IPS-15b (cell line): ENCODE measurements at regions not wholly inside any gene's neighbourhood (a gene's known extent, or its start where the extent isn't known, plus 50 kb on each side); places are given as distances from the start of the nearest gene placed in this dataset.

Experiments
- H3K27me3 ChIP-seq: one replicate; pipeline ENCODE4 v1.6.1; 2013; ENCODE audit warnings: low read length; ENCODE audit not compliant: control insufficient read depth, insufficient read depth
- H3K36me3 ChIP-seq: one replicate; pipeline ENCODE4 v1.6.1; 2013; ENCODE audit warnings: low read length; ENCODE audit not compliant: control insufficient read depth, insufficient read depth
- H3K4me1 ChIP-seq: one replicate; pipeline ENCODE4 v1.6.1; 2013; ENCODE audit warnings: mild to moderate bottlenecking, low read length; ENCODE audit not compliant: control insufficient read depth, insufficient read depth
- H3K4me3 ChIP-seq: one replicate; pipeline ENCODE4 v1.5.1; 2013; ENCODE audit warnings: low read depth, low read length
- H3K9ac ChIP-seq: one replicate; pipeline ENCODE4 v1.6.1; 2013; ENCODE audit warnings: low read depth, mild to moderate bottlenecking, low read length
- H3K9me3 ChIP-seq: one replicate; pipeline ENCODE4 v1.6.1; 2013; ENCODE audit warnings: mild to moderate bottlenecking, low read length; ENCODE audit not compliant: control insufficient read depth, insufficient read depth

DNA sequence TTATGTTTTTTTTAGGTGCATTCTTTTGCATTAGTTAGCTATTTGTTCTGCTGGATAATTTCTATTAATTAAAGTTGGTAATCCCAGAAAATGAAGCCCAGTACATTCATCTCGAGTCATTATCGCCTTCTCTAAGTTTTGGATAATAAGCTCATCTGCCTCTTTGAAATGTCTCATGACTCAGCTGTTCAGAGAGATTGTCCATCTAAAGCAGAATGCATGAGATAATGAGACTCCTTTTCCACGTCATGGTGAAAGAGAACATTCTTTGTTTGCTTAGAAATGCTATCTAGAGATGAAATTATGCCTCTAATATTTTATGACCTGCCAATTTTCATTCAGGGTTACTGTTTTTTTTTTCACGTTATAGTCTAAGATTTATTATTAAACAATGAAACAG lies 374.7 kb upstream of the GOLIM4 start:
- Histone ChIP-seq H3K36me3 (no peaks in the 10 kb centered on the region), H3K4me3 (no peak overlapping the region), H3K9ac (no peak overlapping the region), H3K9me3 (no peaks in the 10 kb centered on the region), H3K4me1 (peaks cover 4% of the 10 kb centered on the region), H3K27me3 (no peaks in the 10 kb centered on the region)

DNA sequence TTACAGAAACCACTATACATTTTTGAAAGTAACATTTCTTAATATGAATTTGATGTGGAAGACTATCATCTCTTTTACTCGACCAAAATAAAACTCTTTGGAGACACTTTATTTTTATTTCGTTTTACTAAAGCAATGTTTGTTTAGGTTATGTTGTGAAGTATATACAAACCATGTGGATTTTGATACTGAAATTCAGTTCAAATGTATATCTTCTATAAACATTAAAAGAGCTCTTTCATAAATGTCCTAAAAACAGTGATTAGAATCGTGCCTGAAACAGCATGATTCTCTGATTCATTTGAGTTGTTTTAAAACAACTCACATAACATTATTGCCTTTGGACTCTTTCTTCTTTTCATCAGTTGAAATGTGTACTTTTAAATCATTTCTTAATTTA lies 373.7 kb upstream of the GOLIM4 start:
- Histone ChIP-seq H3K9me3 (no peaks in the 10 kb centered on the region), H3K36me3 (no peaks in the 10 kb centered on the region), H3K4me3 (no peak overlapping the region), H3K4me1 (peaks cover 4% of the 10 kb centered on the region), H3K9ac (no peak overlapping the region), H3K27me3 (no peaks in the 10 kb centered on the region)

DNA sequence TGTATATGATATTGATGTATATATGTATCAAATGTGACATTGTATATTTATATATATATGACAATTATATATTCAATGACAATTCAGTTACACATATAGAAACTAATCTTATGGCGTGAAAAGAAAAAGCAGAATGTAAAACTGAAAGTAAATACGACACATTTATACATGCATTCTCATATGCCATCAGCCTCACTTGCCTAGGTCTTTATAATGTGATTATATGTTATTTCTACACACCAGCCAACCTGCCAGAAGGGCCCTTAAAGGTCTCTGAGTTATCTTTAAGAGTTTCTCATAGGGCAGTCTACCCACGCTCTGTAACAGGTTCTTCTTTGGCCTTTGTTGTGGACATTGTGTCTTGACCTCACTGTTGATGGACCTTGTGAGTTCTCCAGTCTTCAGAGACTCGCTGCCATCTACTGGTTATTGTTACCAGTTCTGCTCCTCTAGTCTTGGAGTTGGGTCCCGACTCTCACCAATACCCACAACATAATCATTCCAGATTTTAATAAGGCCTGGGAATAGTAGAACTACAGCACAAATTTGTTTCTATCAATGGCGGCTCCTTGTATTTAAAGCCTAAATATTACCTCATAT lies 371.5 kb upstream of the GOLIM4 start:
- Histone ChIP-seq H3K4me1 (no peaks in the 10 kb centered on the region), H3K9ac (no peak overlapping the region), H3K9me3 (no peaks in the 10 kb centered on the region), H3K36me3 (no peaks in the 10 kb centered on the region), H3K4me3 (no peak overlapping the region), H3K27me3 (no peaks in the 10 kb centered on the region)

GRCh38 chr3:168461793-168462192 lies 366.1 kb upstream of the GOLIM4 start:
- H3K4me3 ChIP-seq, result no peak overlapping the region
- H3K9me3 ChIP-seq, result no peaks in the 10 kb centered on the region
- no peaks in the 10 kb centered on the region for H3K4me1 ChIP-seq
- no peaks in the 10 kb centered on the region for H3K36me3 ChIP-seq
- H3K27me3 ChIP-seq, result no peaks in the 10 kb centered on the region
- H3K9ac ChIP-seq, result no peak overlapping the region

DNA sequence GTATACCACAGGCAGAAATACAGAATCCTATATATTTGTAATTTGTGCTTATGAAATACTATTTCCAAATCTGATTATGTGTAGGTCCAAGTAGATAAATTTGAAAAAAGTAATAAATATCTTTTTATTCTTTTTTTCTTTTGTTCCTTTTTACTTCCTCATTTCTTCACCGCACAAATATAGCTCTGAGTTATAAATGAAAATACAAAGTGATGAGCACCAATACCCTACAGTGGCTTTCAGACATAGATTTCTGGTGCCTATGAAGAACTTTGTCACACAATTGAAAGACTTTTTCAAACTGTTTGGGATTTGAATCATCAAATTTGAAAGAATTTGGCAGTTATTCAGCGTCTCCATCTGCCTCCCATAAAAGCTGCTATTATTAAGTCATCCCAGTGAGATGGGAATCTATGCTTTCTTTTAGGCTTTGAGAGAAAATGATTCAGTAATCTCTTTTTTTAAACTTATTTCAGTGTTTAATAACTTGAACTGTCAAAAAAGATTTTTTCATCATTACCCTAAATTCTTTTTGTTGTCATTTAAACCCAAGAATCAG lies 363.6 kb upstream of the GOLIM4 start:
- H3K4me3 ChIP-seq, result no peak overlapping the region
- H3K4me1 ChIP-seq, result no peaks in the 10 kb centered on the region
- H3K9me3 ChIP-seq, result no peaks in the 10 kb centered on the region
- H3K27me3 ChIP-seq, result no peaks in the 10 kb centered on the region
- H3K9ac ChIP-seq, result no peak overlapping the region
- no peaks in the 10 kb centered on the region for H3K36me3 ChIP-seq

DNA sequence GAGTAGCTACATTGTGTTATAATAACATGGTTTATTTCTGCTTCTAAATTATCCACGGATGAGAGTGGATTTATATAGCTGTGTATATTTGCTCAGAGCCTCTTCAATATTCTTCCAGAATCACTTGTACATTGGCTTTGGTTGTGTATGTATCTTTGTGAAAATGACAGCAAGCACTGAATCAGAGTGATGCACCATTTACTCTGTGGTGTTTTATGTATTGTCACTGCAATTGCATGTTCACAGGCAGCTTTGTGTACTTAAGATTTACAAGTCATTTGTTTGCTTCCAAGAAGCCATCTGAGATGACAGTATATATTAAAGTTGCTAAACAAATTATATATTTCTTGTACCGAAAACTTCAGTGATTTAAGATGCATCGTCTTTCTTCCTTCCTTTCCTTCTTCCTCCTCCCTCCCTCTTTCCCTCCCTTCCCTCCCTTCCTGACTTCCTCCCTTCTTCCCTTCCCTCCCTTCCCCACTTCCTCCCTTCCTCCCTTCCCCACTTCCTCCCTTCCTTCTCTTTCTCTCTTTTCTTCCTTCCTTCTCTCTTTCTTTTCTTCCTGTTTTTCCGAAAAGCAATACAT lies 362.3 kb upstream of the GOLIM4 start:
- Histone ChIP-seq H3K9me3 (no peaks in the 10 kb centered on the region), H3K9ac (no peak overlapping the region), H3K36me3 (no peaks in the 10 kb centered on the region), H3K4me3 (no peak overlapping the region), H3K27me3 (no peaks in the 10 kb centered on the region), H3K4me1 (no peaks in the 10 kb centered on the region)

DNA sequence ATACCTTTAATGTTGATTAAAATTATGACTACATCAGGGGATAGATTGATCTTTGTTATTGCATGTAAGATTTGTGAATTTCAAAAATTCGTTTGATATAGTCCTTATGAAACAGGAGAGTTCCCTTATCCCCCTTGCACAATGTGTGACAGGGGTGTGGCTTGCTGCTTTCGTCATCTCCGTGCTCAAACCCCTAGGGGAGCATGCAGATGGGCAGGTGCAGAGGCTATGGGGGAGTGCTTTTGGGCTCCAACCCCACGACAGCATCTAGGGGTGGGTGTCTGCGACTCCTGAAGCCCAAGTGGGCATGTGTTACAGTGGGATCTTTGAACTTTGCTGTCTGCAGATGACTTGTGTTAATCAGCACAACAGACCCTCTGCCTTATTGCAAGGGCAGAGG lies 360.1 kb upstream of the GOLIM4 start:
- H3K27me3 ChIP-seq, result no peaks in the 10 kb centered on the region

GRCh38 chr3:168453623-168454022 lies 357.9 kb upstream of the GOLIM4 start:
- H3K4me3 ChIP-seq, result no peak overlapping the region
- no peaks in the 10 kb centered on the region for H3K4me1 ChIP-seq
- H3K27me3 ChIP-seq, result no peaks in the 10 kb centered on the region
- no peaks in the 10 kb centered on the region for H3K36me3 ChIP-seq
- no peak overlapping the region for H3K9ac ChIP-seq
- no peaks in the 10 kb centered on the region for H3K9me3 ChIP-seq

More for the DNA sequence above, 360.1 kb upstream of the GOLIM4 start:
- Histone ChIP-seq H3K36me3 (no peaks in the 10 kb centered on the region), H3K9me3 (no peaks in the 10 kb centered on the region), H3K4me1 (no peaks in the 10 kb centered on the region), H3K9ac (no peak overlapping the region), H3K4me3 (no peak overlapping the region)

- no peaks in the 10 kb centered on the region for H3K36me3 ChIP-seq
- no peak overlapping the region for H3K4me3 ChIP-seq
- no peaks in the 10 kb centered on the region for H3K9me3 ChIP-seq
- H3K9ac ChIP-seq, result no peak overlapping the region
- H3K27me3 ChIP-seq, result no peaks in the 10 kb centered on the region
- H3K4me1 ChIP-seq, result no peaks in the 10 kb centered on the region
Measured at GRCh38 chr3:168443965-168444364, 348.2 kb upstream of the GOLIM4 start.

- Histone ChIP-seq H3K9ac (no peak overlapping the region), H3K27me3 (no peaks in the 10 kb centered on the region), H3K9me3 (no peaks in the 10 kb centered on the region), H3K4me1 (no peaks in the 10 kb centered on the region), H3K4me3 (no peak overlapping the region), H3K36me3 (no peaks in the 10 kb centered on the region)
Measured at GRCh38 chr3:168442502-168442901, 346.8 kb upstream of the GOLIM4 start.

DNA sequence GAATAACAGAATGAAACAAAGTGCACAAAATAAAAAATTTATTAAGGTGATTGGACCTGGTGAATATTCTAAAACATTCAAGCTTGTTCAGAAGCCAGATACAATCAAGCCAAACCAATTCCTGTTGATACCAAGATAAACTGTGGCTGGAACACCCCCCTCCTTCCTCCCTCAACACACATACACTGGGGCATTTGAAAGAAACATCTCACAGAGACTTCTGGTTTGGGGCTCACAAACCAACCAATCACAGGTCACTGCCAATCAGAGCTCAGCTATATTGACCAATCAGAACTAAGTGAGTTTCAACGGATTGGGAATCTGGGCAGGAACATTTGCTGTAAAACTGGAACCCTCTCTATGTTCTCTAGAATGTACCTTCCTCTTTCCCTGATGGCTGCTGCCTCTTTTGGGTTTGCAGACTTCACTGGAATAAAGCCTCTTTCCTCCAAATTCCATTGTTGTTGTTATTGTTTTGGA lies 340.6 kb upstream of the GOLIM4 start:
- H3K4me3 ChIP-seq, result no peak overlapping the region
- H3K9ac ChIP-seq, result no peak overlapping the region
- no peaks in the 10 kb centered on the region for H3K27me3 ChIP-seq
- no peaks in the 10 kb centered on the region for H3K4me1 ChIP-seq
- no peaks in the 10 kb centered on the region for H3K9me3 ChIP-seq
- H3K36me3 ChIP-seq, result no peaks in the 10 kb centered on the region

DNA sequence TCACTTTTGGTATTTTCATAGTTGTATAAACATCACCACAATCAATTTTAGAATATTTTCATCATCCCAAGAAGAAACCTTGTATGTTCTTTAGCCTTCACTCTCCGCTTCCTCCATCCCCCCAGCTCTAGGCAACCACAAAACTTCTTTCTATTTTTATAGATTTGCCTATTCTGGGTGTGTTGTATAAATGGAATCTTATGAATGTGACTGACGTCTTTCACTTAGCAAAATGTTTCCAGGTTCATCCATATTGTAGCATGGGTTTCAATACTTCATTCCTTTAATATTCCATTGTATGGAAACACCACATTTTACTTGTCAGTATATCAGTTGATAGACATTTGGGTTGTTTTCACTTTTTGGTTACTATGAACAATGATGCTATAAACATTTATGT lies 335.8 kb upstream of the GOLIM4 start:
- Histone ChIP-seq H3K27me3 (no peaks in the 10 kb centered on the region), H3K9me3 (no peaks in the 10 kb centered on the region), H3K4me1 (no peaks in the 10 kb centered on the region), H3K4me3 (no peak overlapping the region), H3K36me3 (no peaks in the 10 kb centered on the region), H3K9ac (no peak overlapping the region)
